CD14-positive monocyte (primary cell): ENCODE measurements at regions not wholly inside any gene's neighbourhood (a gene's known extent, or its start where the extent isn't known, plus 50 kb on each side); places are given as distances from the start of the nearest gene placed in this dataset.

Source experiments
- DNase-seq, 3 donors: peaks; one replicate each; pipeline ENCODE4 v3.0.0-alpha.2; 2011 to 2022
- H2AFZ ChIP-seq: 2 replicates; pipeline ENCODE4 v1.6.0; 2012; ENCODE audit warnings: mild to moderate bottlenecking, low read depth, low read length, inconsistent platforms; ENCODE audit not compliant: insufficient read depth, poor library complexity, severe bottlenecking
- H3K27ac ChIP-seq, 2 donors: 1 replicate in 1 of 2; 2 replicates in 1 of 2; pipeline ENCODE4 v1.5.1; 2012 to 2013; ENCODE audit warnings: low read length in 2 of 2, control low read depth in 1 of 2, inconsistent platforms in 1 of 2, low read depth in 1 of 2, mild to moderate bottlenecking in 1 of 2
- H3K27me3 ChIP-seq, 2 donors: one replicate each; pipeline versions ENCODE4 v1.6.0 to v1.6.1; 2011 to 2013; ENCODE audit warnings: low read length in 2 of 2; ENCODE audit not compliant: control insufficient read depth in 2 of 2, insufficient read depth in 2 of 2
- H3K36me3 ChIP-seq, 2 donors: replicated peaks in 1 of 2; 1 replicate in 1 of 2; 2 replicates in 1 of 2; pipeline versions ENCODE4 v1.5.1 to v1.6.1; 2012 to 2013; ENCODE audit warnings: low read length in 2 of 2, control low read depth in 1 of 2, inconsistent platforms in 1 of 2, mild to moderate bottlenecking in 1 of 2; ENCODE audit not compliant: insufficient read depth in 2 of 2, control insufficient read depth in 1 of 2
- H3K4me1 ChIP-seq, 2 donors: 1 replicate in 1 of 2; 2 replicates in 1 of 2; pipeline versions ENCODE4 v1.5.1 to v1.6.1; 2012 to 2013; ENCODE audit warnings: low read length in 2 of 2, control low read depth in 1 of 2, inconsistent platforms in 1 of 2, mild to moderate bottlenecking in 1 of 2, moderate library complexity in 1 of 2; ENCODE audit not compliant: insufficient read depth in 2 of 2, control insufficient read depth in 1 of 2
- H3K4me2 ChIP-seq: replicated peaks from 2 replicates; pipeline ENCODE3; 2012; ENCODE audit warnings: low read length, moderate library complexity, mild to moderate bottlenecking; ENCODE audit not compliant: poor library complexity, severe bottlenecking; ENCODE audit errors: extremely low read depth
- H3K4me3 ChIP-seq, 3 experiments: fragments of 200-600 bp in 1 of 3; sonication (generic) in 1 of 3; replicated peaks in 1 of 3; 1 replicate in 2 of 3; 2 replicates in 1 of 3; pipeline ENCODE4 v1.5.1; 2011 to 2013; ENCODE audit warnings: low read length in 3 of 3, mild to moderate bottlenecking in 3 of 3, control low read depth in 2 of 3, low read depth in 2 of 3, inconsistent platforms in 1 of 3, moderate library complexity in 1 of 3
- H3K79me2 ChIP-seq: 2 replicates; pipeline ENCODE4 v1.6.0; 2012; ENCODE audit warnings: mild to moderate bottlenecking, control low read depth, inconsistent platforms, low read length, moderate library complexity; ENCODE audit not compliant: insufficient read depth
- H3K9ac ChIP-seq: 2 replicates; pipeline ENCODE4 v1.6.0; 2017; ENCODE audit warnings: low read length, mild to moderate bottlenecking; ENCODE audit not compliant: insufficient read depth, poor library complexity, severe bottlenecking
- H3K9me3 ChIP-seq, 2 donors: replicated peaks in 1 of 2; 1 replicate in 1 of 2; 2 replicates in 1 of 2; pipeline versions ENCODE4 v1.5.1 to v1.6.1; 2012 to 2013; ENCODE audit warnings: low read length in 2 of 2, control low read depth in 1 of 2; ENCODE audit not compliant: control insufficient read depth in 1 of 2, insufficient read depth in 1 of 2
- H4K20me1 ChIP-seq: 2 replicates; pipeline ENCODE4 v1.6.0; 2012; ENCODE audit warnings: mild to moderate bottlenecking, low read length, control low read depth, moderate library complexity; ENCODE audit not compliant: insufficient read depth
- H3K27ac Mint-ChIP-seq, 7 donors: one replicate each; pipeline ENCODE4 v1.8.0; 2020; ENCODE audit warnings: mild to moderate bottlenecking in 7 of 7, mixed read lengths in 7 of 7, moderate library complexity in 6 of 7, inconsistent platforms in 2 of 7
- H3K27me3 Mint-ChIP-seq, 3 donors: one replicate each; pipeline ENCODE4 v1.8.0; 2021 to 2022; ENCODE audit warnings: low read depth in 3 of 3, mild to moderate bottlenecking in 3 of 3, mixed read lengths in 3 of 3, moderate library complexity in 3 of 3, inconsistent platforms in 1 of 3
- H3K36me3 Mint-ChIP-seq, 2 donors: one replicate each; pipeline ENCODE4 v1.8.0; 2020; ENCODE audit warnings: mixed read lengths in 2 of 2, inconsistent platforms in 1 of 2, mild to moderate bottlenecking in 1 of 2
- H3K4me1 Mint-ChIP-seq: one replicate; pipeline ENCODE4 v1.8.0; 2020; ENCODE audit warnings: mild to moderate bottlenecking, mixed read lengths
- H3K4me3 Mint-ChIP-seq, 2 donors: one replicate each; pipeline ENCODE4 v1.8.0; 2020; ENCODE audit warnings: mild to moderate bottlenecking in 2 of 2, mixed read lengths in 2 of 2, moderate library complexity in 1 of 2
- H3K9me3 Mint-ChIP-seq, 7 donors: one replicate each; pipeline ENCODE4 v1.8.0; 2020 to 2022; ENCODE audit warnings: mixed read lengths in 7 of 7, mild to moderate bottlenecking in 6 of 7, moderate library complexity in 6 of 7, inconsistent platforms in 2 of 7
- CTCF ChIP-seq: fragments of 200-600 bp; IDR thresholded peaks from one replicate; pipeline ENCODE4 v1.8.0; 2022; ENCODE audit warnings: antibody characterized with exemption, mild to moderate bottlenecking
- WGBS: methylation state at CpG from one replicate; pipeline ENCODE4 v1.1.5; 2013; ENCODE audit warnings: missing lambda C conversion rate; ENCODE audit not compliant: insufficient coverage; 5-methylcytosine and 5-hydroxymethylcytosine counted together
- intact Hi-C, 2 donors: fragments of 100-400 bp; cut with micrococcal nuclease; formaldehyde crosslinking; loops; one replicate each; pipeline versions ENCODE4 v1.15.0 to v1.15.1; 2023

- Histone ChIP-seq H4K20me1 (no peaks in the 10 kb centered on the region), H3K27ac (no peak overlapping the region), H3K27me3 (no peaks in the 10 kb centered on the region), H3K4me1 (no peaks in the 10 kb centered on the region), H3K4me2 (no peak overlapping the region), H3K4me3 (no peak overlapping the region), H3K79me2 (no peaks in the 10 kb centered on the region), H3K36me3 (no peaks in the 10 kb centered on the region), H3K9ac (no peak overlapping the region), H2AFZ (no peak overlapping the region), H3K9me3 (peaks cover 0 to 7% of the 10 kb centered on the region in 2 donors)
- WGBS = 93% methylated on average over 8 of the region's 8 CpGs
- Mint-ChIP-seq H3K27me3 (peaks cover 0 to 3% (median 2%) of the 10 kb centered on the region in 3 donors), H3K27ac (no peak overlapping the region), H3K4me3 (no peak overlapping the region), H3K9me3 (peaks cover 6 to 14% (median 9%) of the 10 kb centered on the region in 7 donors), H3K4me1 (no peaks in the 10 kb centered on the region), H3K36me3 (no peaks in the 10 kb centered on the region)
- intact Hi-C loops = no loop called here
- DNase-seq = no peak
- TF ChIP-seq CTCF = no peak
Measured at GRCh38 chr2:2827761-2828221, 496.7 kb upstream of the MYT1L start.

GRCh38 chr2:2827046-2827636 lies 496.1 kb upstream of the MYT1L start:
- Mint-ChIP-seq H3K4me1 (no peaks in the 10 kb centered on the region), H3K27me3 (peaks cover 0 to 3% (median 2%) of the 10 kb centered on the region in 3 donors), H3K4me3 (no peak overlapping the region), H3K9me3 (peaks cover 5 to 14% (median 9%) of the 10 kb centered on the region in 7 donors), H3K36me3 (no peaks in the 10 kb centered on the region), H3K27ac (no peak overlapping the region)
- no peak overlapping the region for H3K4me2 ChIP-seq
- peaks cover 0 to 7% of the 10 kb centered on the region in 2 donors for H3K9me3 ChIP-seq
- H3K27me3 ChIP-seq = no peaks in the 10 kb centered on the region
- H4K20me1 ChIP-seq = no peaks in the 10 kb centered on the region
- H3K9ac ChIP-seq = no peak overlapping the region
- H3K79me2 ChIP-seq = no peaks in the 10 kb centered on the region
- intact Hi-C loops = no loop called here
- H3K4me1 ChIP-seq = no peaks in the 10 kb centered on the region
- no peak overlapping the region for H2AFZ ChIP-seq
- H3K36me3 ChIP-seq = no peaks in the 10 kb centered on the region
- WGBS = 95% methylated on average over 10 of the region's 16 CpGs
- no peak for TF ChIP-seq CTCF
- H3K27ac ChIP-seq = no peak overlapping the region
- no peak overlapping the region for H3K4me3 ChIP-seq
- DNase-seq = no peak
